HG03103 (cell line): ENCODE measurements at regions not wholly inside any gene's neighbourhood (a gene's known extent, or its start where the extent isn't known, plus 50 kb on each side); places are given as distances from the start of the nearest gene placed in this dataset.
"Not testable (repeated sequence)": the region's sequence is repeated elsewhere in the genome, so short reads cannot be mapped to it uniquely, and the experiment has no call there.

Experiments
- ATAC-seq: cut with Tn5 transposase; IDR thresholded peaks from one replicate; pipeline ENCODE4 v1.9.1; 2021; ENCODE audit warnings: low read depth; ENCODE audit not compliant: unreplicated experiment

DNA sequence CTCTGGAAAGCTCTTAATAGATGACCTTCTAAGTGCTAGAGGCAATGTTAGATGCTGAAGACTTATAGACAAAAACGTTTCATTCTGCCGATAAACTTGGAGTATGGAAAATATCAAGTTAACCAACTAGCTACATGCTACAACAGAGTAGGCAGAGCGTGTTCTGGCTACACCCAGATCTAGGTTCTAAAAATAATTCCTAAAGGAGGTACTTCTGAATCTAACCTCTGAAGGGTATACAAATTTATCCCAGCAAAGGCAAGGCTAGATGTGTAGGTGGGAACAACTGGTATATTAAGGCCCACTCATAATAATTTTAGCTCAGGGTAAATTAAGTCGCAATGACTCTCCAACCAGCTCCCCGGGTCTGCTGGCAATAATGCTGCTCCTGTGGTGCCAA, 67.6 kb upstream of the NBPF26 start:
- ATAC-seq, result not testable (repeated sequence)

DNA sequence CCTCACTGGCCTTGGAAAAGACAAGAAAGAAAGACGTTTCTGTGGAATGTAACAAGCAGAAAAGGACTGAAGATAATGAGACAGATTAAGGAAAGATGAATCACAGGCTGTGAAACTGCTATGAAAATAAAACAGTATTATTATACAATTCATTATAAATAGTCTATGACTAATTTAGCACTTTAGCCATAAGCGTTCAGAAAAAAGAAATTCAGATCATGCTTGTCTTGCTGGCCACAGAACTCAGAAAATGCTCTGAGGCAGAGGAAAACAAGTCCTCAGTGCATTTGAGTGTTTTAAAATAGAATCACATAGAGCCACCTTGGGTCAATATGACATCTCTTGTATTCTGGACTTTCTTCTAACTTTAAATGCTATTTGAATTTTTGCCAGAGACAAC, 65.9 kb upstream of the NBPF26 start:
- not testable (repeated sequence) for ATAC-seq

DNA sequence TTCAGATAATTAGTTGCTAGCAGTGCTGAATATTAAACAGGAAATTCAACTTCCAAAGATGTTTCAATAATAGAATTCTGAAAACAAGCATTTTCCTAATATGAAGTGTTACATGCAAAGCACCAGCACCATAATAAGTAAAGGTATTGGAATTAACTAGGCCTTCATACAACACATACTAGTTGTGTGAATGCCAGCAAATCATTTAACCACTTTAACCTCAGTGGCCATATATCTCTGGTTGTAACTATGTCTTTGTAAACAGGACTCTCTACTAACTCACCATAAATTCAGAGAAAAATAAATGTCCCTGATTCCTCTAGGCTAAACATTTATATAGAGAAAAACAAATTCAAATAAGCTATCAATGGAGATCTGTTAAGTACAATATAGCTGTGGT, 65.1 kb upstream of the NBPF26 start:
- not testable (repeated sequence) for ATAC-seq

DNA sequence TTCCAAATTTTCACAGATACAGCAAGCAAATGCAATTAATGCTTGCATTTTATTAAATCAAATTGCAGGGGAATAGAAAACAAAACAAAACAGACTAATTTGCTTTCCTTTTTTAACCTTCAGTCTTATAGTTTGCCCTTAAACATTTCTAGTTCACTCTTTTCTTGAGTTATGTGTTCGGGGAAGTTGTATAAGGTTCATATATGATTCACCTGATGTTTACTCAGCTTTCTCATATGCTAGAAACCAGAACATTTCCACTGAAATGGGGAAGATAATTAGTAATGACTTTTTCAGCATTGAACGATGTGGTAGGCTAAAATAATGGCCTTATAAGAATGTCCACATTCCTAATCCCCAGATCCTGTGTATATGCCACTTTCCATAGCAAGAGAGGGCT, 64.6 kb upstream of the NBPF26 start:
- not testable (repeated sequence) for ATAC-seq

DNA sequence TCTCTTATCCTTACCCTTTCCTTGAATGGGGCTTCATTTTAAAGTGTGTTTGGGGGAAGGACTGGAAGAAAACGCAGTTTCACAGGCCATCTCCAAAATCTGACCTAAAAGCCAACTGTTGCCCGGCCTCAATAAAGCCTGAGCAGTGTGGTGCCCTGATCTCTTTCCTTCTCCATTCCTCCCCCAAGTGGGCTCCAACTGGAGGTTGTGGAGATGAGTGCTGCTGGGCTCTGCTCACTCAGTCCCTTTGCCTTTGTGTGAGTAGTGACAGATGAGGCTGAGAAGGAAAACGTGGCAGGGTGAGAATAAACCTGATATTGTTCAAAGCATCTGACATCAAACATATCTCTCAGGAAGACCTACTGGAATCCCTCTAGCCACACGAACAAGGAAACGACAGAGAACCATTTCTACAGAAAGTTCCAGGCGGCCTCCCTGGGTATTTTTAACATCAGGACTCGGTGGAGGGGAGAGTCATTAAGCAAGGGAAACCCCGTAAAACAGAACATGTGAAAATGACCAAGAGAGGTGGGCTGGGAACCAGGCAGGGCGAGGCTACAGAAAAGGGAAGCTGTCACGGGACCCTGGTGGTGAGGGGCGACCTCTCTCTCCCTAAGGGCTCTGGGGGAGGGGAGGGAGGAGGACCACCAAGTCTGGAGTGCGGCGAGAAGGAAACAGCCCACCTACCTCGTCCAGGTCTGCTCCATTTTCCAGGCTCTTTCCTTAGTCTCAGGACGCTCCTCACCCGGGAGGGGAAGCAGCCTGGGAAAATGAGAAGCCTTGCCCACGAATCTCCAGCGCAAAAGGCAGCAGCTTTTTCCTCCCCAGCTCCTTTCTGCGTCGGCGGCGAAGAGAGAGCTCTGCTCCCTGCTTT, 59.1 kb upstream of the NBPF26 start:
- not testable (repeated sequence) for ATAC-seq

DNA sequence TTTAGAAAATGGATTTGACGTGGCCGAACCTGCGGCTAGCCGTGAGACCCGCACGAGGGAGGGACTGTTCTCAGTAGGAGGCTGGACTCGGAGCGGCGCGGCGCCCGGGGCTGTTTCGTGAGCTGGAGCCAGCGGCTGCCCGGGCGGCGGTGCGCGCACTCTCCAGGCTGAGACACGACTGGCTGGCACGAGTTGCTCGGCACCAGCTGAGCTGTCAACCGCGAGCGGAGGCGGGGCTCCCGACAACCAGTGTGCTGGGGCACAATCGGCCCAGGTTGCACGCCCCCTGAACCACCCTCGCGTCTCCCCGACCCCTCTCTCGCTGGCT, 58.5 kb upstream of the NBPF26 start:
- not testable (repeated sequence) for ATAC-seq

DNA sequence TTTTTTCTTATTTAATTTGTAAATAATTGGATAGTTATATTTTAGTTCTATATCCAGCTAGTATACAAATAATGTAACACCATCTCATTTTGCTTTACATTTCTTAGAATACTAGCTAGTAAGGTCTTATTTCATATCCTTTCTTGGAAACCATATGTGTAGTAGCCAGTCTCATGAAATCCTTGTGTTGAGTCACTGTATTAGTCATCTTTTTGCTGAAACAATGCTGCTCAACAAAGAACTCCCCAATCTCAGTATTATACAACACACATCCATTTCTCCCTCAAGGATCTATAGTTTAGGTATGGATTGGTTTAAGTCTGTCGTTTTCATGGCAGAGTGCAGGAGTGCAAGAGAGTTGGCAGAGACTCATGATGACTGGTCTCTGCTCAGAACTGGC, 55.6 kb upstream of the NBPF26 start:
- not testable (repeated sequence) for ATAC-seq
